ENCODE measurements at regions not wholly inside any gene's neighbourhood (a gene's known extent, or its start where the extent isn't known, plus 50 kb on each side); places are given as distances from the start of the nearest gene placed in this dataset.

DNA sequence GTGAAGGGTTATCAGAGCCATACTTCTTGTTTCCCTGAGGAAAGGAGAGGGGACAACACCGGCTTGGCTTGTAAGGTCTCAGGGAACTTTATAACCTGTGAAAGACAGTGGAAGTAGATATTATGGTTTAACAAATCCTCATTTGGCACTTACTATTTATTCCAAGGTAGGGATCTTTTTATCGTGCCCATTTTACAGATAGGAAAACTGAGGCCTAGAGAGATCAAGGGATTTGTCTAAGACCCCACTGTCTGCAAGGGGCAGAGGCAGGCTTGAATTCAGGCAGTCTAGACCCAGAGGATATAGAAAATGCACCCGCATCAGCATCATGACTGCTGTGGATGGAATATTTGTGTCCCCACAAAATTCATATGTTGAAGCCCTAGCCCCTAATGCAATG, 118.4 kb upstream of the CST7 start:
- H4K20me1 ChIP-seq (ENCODE audit: insufficient read depth, low read length), result no peaks in the 10 kb centered on the region
- POLR2A ChIA-PET (ENCODE audit: unreplicated experiment), result no interaction called here
- H2AFZ ChIP-seq (replicated peaks; ENCODE audit: low read length, poor library complexity), result no peak overlapping the region
- no peak overlapping the region for H3K18ac ChIP-seq (ENCODE audit: low read depth, low read length)
- CTCF ChIA-PET, result no interaction called here
- H3K23ac ChIP-seq (ENCODE audit: low read depth, low read length), result no peak overlapping the region
- no peak overlapping the region for H2BK120ac ChIP-seq (ENCODE audit: low read depth, low read length)
- 0 out of 2 replicates have a peak, but pooled peaks cover 2% of the 10 kb centered on the region for H3K9me3 ChIP-seq (ENCODE audit: control insufficient read depth, insufficient read depth, low read length)
- no peak overlapping the region for H2AK9ac ChIP-seq (replicated peaks; ENCODE audit: low read depth, low read length, poor library complexity)
- no peak overlapping the region for H2BK15ac ChIP-seq (ENCODE audit: low read depth, low read length)
- TF ChIP-seq CHD1 (IDR thresholded peaks at IDR 0.05; ENCODE audit: low read depth, low read length) (no peak), RFX5 (IDR thresholded peaks at IDR 0.05; ENCODE audit: low read depth, low read length) (no peak), MXI1 (IDR thresholded peaks at IDR 0.05; ENCODE audit: borderline replicate concordance, low read depth, low read length) (no peak), RCOR1 (IDR thresholded peaks at IDR 0.05; ENCODE audit: insufficient replicate concordance, low read length) (no peak), NFE2L2 (IDR thresholded peaks at IDR 0.05; ENCODE audit: low read depth, low read length) (no peak), SMC3 (IDR thresholded peaks at IDR 0.05; ENCODE audit: low read depth, low read length) (no peak), CTCF (conservative IDR thresholded peaks at IDR 0.05; ENCODE audit: low read depth, low read length) (no peak), FOS (IDR thresholded peaks at IDR 0.05; ENCODE audit: low read depth, low read length) (no peak), RAD21 (IDR thresholded peaks at IDR 0.05; ENCODE audit: low read length) (no peak), BHLHE40 (IDR thresholded peaks at IDR 0.05; ENCODE audit: low read depth, low read length) (no peak), MAFK (IDR thresholded peaks at IDR 0.05; ENCODE audit: low read depth, low read length) (no peak), MAZ (IDR thresholded peaks at IDR 0.05; ENCODE audit: borderline replicate concordance, low read depth, low read length) (no peak), CEBPB (IDR thresholded peaks at IDR 0.05; ENCODE audit: low read depth, low read length) (no peak), POLR2A (IDR thresholded peaks at IDR 0.05; ENCODE audit: low read depth, low read length) (no peak)
- TF ChIP-seq, protein P1, sequence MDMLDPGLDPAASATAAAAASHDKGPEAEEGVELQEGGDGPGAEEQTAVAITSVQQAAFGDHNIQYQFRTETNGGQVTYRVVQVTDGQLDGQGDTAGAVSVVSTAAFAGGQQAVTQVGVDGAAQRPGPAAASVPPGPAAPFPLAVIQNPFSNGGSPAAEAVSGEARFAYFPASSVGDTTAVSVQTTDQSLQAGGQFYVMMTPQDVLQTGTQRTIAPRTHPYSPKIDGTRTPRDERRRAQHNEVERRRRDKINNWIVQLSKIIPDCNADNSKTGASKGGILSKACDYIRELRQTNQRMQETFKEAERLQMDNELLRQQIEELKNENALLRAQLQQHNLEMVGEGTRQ (IDR thresholded peaks at IDR 0.05; ENCODE audit: low read depth, low read length), result no peak
- TF ChIP-seq, protein P2, sequence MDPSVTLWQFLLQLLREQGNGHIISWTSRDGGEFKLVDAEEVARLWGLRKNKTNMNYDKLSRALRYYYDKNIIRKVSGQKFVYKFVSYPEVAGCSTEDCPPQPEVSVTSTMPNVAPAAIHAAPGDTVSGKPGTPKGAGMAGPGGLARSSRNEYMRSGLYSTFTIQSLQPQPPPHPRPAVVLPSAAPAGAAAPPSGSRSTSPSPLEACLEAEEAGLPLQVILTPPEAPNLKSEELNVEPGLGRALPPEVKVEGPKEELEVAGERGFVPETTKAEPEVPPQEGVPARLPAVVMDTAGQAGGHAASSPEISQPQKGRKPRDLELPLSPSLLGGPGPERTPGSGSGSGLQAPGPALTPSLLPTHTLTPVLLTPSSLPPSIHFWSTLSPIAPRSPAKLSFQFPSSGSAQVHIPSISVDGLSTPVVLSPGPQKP (IDR thresholded peaks at IDR 0.05; ENCODE audit: borderline replicate concordance, low read depth, low read length), result no peak
- no peak overlapping the region for H3K4me2 ChIP-seq (ENCODE audit: low read depth, low read length)
- no peak overlapping the region for H4K5ac ChIP-seq (ENCODE audit: low read depth, low read length)
- no peak for ATAC-seq (ENCODE audit: low read depth)
- no peak overlapping the region for H3K27ac ChIP-seq (ENCODE audit: insufficient read depth, low read length)
- H4K8ac ChIP-seq (ENCODE audit: low read depth in 2 of 2, low read length in 2 of 2), result no peak overlapping the region
- H3K79me1 ChIP-seq (ENCODE audit: low read depth in 1 of 2, low read length in 2 of 2), result no peaks in the 10 kb centered on the region
- in situ Hi-C loops (cut with MboI; ENCODE audit: low sequenced_read_pairs), result no loop called here
- no peak overlapping the region for H2BK20ac ChIP-seq (ENCODE audit: low read depth, low read length)
- no peak overlapping the region for H4K91ac ChIP-seq (ENCODE audit: insufficient read depth, low read depth, low read length)
- no peak overlapping the region for H3K9ac ChIP-seq (ENCODE audit: low read depth, low read length)
- no peak overlapping the region for H3K14ac ChIP-seq (replicated peaks; ENCODE audit: low read depth, low read length)
- peaks cover 2% of the 10 kb centered on the region for H3K27me3 ChIP-seq (ENCODE audit: control insufficient read depth, insufficient read depth, low read length)
- no peaks in the 10 kb centered on the region for H3K4me1 ChIP-seq (ENCODE audit: control insufficient read depth, insufficient read depth, low read length)
- H3K36me3 ChIP-seq (ENCODE audit: control insufficient read depth, insufficient read depth, low read length), result no peaks in the 10 kb centered on the region
- H3K9me1 ChIP-seq (ENCODE audit: insufficient read depth, low read length), result no peaks in the 10 kb centered on the region
- no peak overlapping the region for H3K56ac ChIP-seq (ENCODE audit: extremely low read depth, insufficient read depth, low read length)
- no TSS peak for BruUV-seq (replicated peaks)
- no peak for DNase-seq
- H2BK5ac ChIP-seq (ENCODE audit: low read depth, low read length, poor library complexity, severe bottlenecking), result no peak overlapping the region
- H2AK5ac ChIP-seq (ENCODE audit: low read depth, low read length), result no peak overlapping the region
- H3K4me3 ChIP-seq (ENCODE audit: insufficient read depth, low read depth, low read length), result no peak overlapping the region
- H3K4ac ChIP-seq (ENCODE audit: low read depth, low read length), result no peak overlapping the region
- dilution Hi-C loops (cut with HindIII; ENCODE audit: low sequenced_read_pairs, unreplicated experiment), result no loop called here
- 60% methylated on average over 1 of the region's 3 CpGs; no CpG with 5 or more reads in 1 of the 2 experiments for WGBS, 2 experiments (ENCODE audit: extremely low coverage in 2 of 2, insufficient read length in 1 of 2)
- intact Hi-C loops (cut with micrococcal nuclease), result no loop called here
